HG03571 (cell line): ENCODE measurements at regions not wholly inside any gene's neighbourhood (a gene's known extent, or its start where the extent isn't known, plus 50 kb on each side); places are given as distances from the start of the nearest gene placed in this dataset.

Experiments used
- ATAC-seq: cut with Tn5 transposase; IDR thresholded peaks from one replicate; pipeline ENCODE4 v1.9.1; 2021; ENCODE audit not compliant: unreplicated experiment

- no peak for ATAC-seq
Measured at GRCh38 chr3:20353286-20353685, 167.3 kb upstream of the SGO1 start.

- ATAC-seq: no peak
Measured at GRCh38 chr3:20352546-20353179, 166.7 kb upstream of the SGO1 start.

GRCh38 chr3:20350449-20350848, 164.4 kb upstream of the SGO1 start:
- no peak for ATAC-seq

GRCh38 chr3:20346916-20347315, 160.9 kb upstream of the SGO1 start:
- no peak for ATAC-seq

DNA sequence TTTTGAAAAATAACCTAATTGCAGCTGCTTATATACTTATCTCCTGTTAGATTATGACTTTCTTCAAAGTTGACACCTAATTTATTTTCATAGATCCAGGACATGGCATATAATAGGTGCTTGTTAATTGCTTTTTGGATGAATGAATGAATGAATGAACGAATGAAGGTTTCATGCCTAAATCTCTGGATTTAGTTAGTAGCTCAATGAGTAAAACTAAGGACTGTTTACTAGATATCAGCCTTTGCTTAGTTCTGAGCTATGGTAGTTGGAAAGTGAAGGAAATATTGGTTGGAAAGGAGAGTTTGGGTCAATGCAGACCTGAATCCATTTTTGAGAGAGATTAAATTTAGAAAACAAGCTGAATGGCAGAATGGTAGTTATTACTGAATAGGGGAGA, 160.4 kb upstream of the SGO1 start:
- ATAC-seq: no peak

DNA sequence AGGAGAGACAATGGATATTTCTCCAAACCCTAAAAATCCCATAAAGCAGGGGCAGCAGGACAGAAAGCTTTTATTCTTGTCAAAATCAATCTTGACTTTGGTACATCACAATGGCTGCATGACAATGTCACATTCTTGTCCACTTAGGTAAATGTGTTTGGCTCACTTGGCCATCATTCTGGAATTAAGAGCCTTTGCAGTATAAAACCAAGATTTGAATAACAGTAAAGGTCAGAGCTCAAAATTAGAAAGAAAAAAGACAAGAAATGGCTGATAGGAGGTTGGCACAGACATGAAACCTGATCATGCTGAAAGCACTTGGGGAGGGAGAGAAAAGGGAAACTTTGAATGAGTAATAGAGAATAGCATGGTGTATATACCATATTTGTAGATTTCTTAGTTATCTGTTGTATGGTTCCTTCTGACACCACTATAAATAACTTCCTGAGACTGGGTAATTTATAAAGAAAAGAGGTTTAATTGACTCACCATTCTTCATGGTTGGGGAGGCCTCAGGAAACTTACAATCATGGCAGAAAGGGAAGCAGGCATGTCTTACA, 158.5 kb upstream of the SGO1 start:
- ATAC-seq: no peak

DNA sequence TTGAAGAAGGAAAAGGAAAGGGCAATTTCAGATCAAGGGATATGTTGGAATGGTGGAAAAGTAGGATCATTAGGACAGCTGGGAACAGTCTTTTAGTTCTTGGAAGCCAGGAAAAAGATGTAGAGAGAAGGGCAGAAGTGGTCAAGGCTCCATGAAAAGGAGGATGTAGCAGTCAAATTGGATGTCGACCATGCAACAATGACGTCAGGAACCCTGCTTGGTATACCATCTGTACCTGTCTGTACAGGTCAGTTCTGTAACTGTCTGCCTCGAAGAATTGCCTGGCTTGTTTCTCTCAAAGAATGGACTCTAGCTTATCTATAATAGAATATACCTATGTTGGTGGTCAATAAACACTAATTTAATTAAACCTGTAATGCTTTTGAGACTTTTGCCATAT, 157.8 kb upstream of the SGO1 start:
- ATAC-seq: no peak

GRCh38 chr3:20340324-20340928, 154.4 kb upstream of the SGO1 start:
- ATAC-seq: peak; percentile 84

GRCh38 chr3:20336572-20336971, 150.6 kb upstream of the SGO1 start:
- no peak for ATAC-seq

GRCh38 chr3:20334842-20335241, 148.8 kb upstream of the SGO1 start:
- ATAC-seq: no peak

- ATAC-seq: no peak
Measured at GRCh38 chr3:20327889-20328288, 141.9 kb upstream of the SGO1 start.

DNA sequence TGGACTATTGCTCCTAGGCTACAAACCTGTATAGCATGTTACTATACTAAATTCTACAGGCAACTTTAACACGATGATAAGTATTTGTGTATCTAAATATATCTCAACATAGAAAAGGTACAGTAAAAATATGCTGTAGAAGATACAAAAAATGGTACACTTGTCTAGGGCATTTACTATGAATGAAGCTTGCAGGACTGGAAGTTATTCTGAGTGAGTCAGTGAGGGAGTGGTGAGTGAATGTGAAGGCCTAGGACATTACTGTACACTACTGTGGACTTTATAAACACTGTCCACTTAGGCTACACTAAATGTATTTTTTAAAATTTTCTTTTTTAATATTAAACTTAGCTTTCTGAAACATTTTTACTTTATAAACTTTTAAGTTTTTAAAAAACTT, 140.5 kb upstream of the SGO1 start:
- ATAC-seq: no peak

GRCh38 chr3:20325563-20325962, 139.6 kb upstream of the SGO1 start:
- no peak for ATAC-seq

GRCh38 chr3:20324664-20325478, 138.9 kb upstream of the SGO1 start:
- ATAC-seq: peak; percentile 96

- ATAC-seq: no peak
Measured at GRCh38 chr3:20323307-20323927, 137.4 kb upstream of the SGO1 start.

DNA sequence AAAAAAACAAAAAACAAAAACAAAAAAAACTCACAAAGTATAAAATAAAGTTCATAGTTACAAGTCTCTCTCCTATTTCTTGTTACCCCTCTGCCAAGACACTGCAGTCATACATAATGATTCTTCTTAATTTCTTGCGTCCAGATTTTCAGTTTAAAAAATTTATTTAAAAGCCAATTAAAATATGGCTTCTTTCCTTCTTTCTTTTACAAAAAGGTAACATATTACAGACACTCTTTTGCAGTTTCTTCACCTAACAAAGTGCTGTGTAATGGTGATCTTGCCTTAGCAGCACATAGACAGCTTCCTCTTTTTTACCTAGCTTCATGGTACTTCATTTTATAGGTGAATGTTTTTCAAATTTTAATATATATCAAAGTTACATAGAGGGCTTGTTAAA, 136.1 kb upstream of the SGO1 start:
- ATAC-seq: no peak

GRCh38 chr3:20321391-20322047, 135.5 kb upstream of the SGO1 start:
- no peak for ATAC-seq

GRCh38 chr3:20320489-20320888, 134.5 kb upstream of the SGO1 start:
- no peak for ATAC-seq

DNA sequence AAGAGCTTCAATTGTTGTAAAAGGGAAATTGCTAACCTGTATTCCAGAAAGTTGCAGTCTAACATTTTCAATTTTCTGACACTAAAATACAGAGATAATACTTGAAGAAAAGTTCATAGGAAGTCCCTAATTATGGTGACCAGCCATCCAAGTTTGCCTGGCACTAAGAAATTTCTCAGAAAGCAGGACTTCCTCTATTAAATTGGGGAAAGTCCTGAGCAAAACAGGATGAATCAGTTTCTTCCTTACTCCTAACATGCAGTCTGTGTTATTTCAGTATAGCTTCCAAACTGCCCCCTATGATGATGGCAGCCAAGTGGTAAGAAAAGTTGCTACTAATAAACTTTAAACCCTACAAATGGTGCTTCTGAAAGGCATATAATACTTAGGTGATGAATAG, 133.5 kb upstream of the SGO1 start:
- ATAC-seq: no peak

- no peak for ATAC-seq
Measured at GRCh38 chr3:20317616-20318015, 131.6 kb upstream of the SGO1 start.

DNA sequence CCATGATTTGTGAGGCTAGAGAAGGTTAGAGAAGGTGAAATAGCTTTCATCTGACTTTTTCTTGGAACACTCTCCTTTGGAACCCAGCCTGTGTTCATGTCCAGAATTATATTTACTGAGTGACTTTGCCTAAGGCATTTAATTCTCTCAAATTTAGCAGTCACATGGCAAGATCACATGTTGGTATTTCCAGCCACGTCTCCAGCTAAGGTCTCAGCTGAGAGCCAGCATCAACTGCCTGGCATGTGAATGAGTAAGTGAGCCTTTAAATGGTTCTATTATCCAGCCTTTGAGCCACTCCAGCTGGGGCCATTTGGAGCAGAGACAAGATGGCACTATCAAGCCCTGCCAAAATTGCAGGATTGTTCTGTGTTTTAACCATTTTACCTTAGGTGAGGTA, 130.2 kb upstream of the SGO1 start:
- ATAC-seq: no peak
